ENCODE measurements at regions not wholly inside any gene's neighbourhood (a gene's known extent, or its start where the extent isn't known, plus 50 kb on each side); places are given as distances from the start of the nearest gene placed in this dataset.

- ATAC-seq (ENCODE audit: low read depth), result no peak
- intact Hi-C loops (cut with micrococcal nuclease), result no loop called here
- H3K27me3 Mint-ChIP-seq, result peaks cover 15% of the 10 kb centered on the region
- H3K36me3 Mint-ChIP-seq (ENCODE audit: low read depth), result no peaks in the 10 kb centered on the region
- ChIA-PET POLR2A (no interaction called here), CTCF (no interaction called here)
- H3K27ac Mint-ChIP-seq, result no peak overlapping the region
- DNase-seq, result no peak
- H3K4me1 Mint-ChIP-seq, result peaks cover 3% of the 10 kb centered on the region
- H3K4me3 Mint-ChIP-seq, result no peak overlapping the region
- TF ChIP-seq CTCF (IDR thresholded peaks at IDR 0.05), result no peak
- H3K9me3 Mint-ChIP-seq, result peaks cover 3% of the 10 kb centered on the region
Observed at GRCh38 chr16:79411357-79411756, 189.2 kb downstream of the MAF start.

DNA sequence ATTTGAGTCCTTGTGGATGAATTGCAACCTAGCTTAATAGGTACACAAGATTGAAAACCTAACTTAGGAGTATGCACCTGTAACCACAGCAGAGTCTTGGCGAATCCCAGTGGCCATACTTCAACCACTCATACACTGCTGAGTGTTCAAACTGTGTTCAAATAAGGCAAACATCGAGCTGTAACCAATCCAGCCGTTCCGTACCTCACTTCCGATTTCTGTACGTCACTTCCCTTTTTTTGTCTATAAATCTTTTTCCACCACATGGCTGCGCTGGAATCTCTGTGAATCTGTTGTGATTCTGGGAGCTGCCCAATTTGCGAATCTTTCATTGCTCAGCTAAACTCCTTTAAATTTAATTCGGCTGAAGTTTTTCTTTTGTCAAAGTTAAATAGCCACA, 190.6 kb downstream of the MAF start:
- no peaks in the 10 kb centered on the region for H3K4me1 Mint-ChIP-seq
- peaks cover 3% of the 10 kb centered on the region for H3K9me3 Mint-ChIP-seq
- ATAC-seq (ENCODE audit: low read depth) (no peak), DNase-seq (no peak)
- CTCF ChIA-PET, result no interaction called here
- peaks cover 10% of the 10 kb centered on the region for H3K27me3 Mint-ChIP-seq
- no peak overlapping the region for H3K4me3 Mint-ChIP-seq
- POLR2A ChIA-PET, result no interaction called here
- no peaks in the 10 kb centered on the region for H3K36me3 Mint-ChIP-seq (ENCODE audit: low read depth)
- no peak for TF ChIP-seq CTCF (IDR thresholded peaks at IDR 0.05)
- intact Hi-C loops (cut with micrococcal nuclease), result no loop called here
- H3K27ac Mint-ChIP-seq, result no peak overlapping the region

GRCh38 chr16:79408355-79408754, 192.2 kb downstream of the MAF start:
- Mint-ChIP-seq H3K27me3 (peaks cover 2% of the 10 kb centered on the region), H3K36me3 (ENCODE audit: low read depth) (no peaks in the 10 kb centered on the region), H3K9me3 (peaks cover 3% of the 10 kb centered on the region), H3K4me1 (no peaks in the 10 kb centered on the region), H3K4me3 (no peak overlapping the region), H3K27ac (no peak overlapping the region)
- ATAC-seq (ENCODE audit: low read depth) (no peak), DNase-seq (no peak)
- no peak for TF ChIP-seq CTCF (IDR thresholded peaks at IDR 0.05)
- intact Hi-C loops (cut with micrococcal nuclease), result no loop called here
- ChIA-PET POLR2A (interaction anchor here (0.7 kb wide), 1 partner anchor 98 kb away, joined by 5 read pairs; no protein-coding TSS in a partner anchor), CTCF (no interaction called here)

DNA sequence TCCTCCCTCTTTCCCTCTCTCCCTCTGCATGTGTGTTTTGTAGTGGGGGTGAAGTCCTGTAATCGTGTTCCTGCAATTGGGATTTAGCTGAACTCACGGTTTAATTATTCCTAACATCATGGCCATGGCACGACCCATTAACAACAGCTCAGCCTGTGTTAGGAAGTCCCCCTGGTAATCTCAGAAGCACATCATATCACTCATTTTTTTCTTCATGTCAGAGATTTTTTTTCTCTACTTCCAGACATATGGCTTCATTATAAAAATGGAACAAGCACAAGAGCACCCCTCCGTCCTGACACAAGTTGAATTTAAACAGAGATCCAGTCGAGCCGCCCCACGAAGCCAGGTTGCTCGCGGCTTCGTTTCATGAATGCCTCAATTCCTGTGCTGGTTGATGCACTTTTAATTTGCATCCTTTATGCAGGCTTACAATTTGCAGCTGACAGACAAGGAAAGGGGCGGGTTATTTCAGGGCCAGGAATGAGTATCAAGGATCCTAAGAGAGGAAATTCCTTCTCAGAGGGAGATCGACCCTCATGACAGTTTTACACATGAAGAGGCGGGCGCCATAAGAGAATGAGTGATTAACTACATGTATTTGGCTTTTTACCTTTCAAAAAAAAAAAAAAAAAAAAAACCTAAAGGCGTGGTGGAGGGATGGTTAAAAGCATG, 192.9 kb downstream of the MAF start:
- Mint-ChIP-seq H3K4me3 (no peak overlapping the region), H3K4me1 (no peaks in the 10 kb centered on the region), H3K36me3 (ENCODE audit: low read depth) (no peaks in the 10 kb centered on the region), H3K27ac (no peak overlapping the region), H3K27me3 (peaks cover 2% of the 10 kb centered on the region), H3K9me3 (peaks cover 3% of the 10 kb centered on the region)
- intact Hi-C loops (cut with micrococcal nuclease), result no loop called here
- TF ChIP-seq CTCF (IDR thresholded peaks at IDR 0.05), result no peak
- ChIA-PET POLR2A (no interaction called here), CTCF (no interaction called here)
- DNase-seq (no peak), ATAC-seq (ENCODE audit: low read depth) (no peak)

- Mint-ChIP-seq H3K9me3 (peaks cover 3% of the 10 kb centered on the region), H3K27ac (no peak overlapping the region), H3K27me3 (peaks cover 2% of the 10 kb centered on the region), H3K36me3 (ENCODE audit: low read depth) (no peaks in the 10 kb centered on the region), H3K4me3 (no peak overlapping the region), H3K4me1 (no peaks in the 10 kb centered on the region)
- ChIA-PET POLR2A (no interaction called here), CTCF (no interaction called here)
- DNase-seq (no peak), ATAC-seq (ENCODE audit: low read depth) (no peak)
- no peak for TF ChIP-seq CTCF (IDR thresholded peaks at IDR 0.05)
- intact Hi-C loops (cut with micrococcal nuclease), result no loop called here
Observed at GRCh38 chr16:79407005-79407404, 193.5 kb downstream of the MAF start.
